HG03135 (cell line): ENCODE measurements at regions not wholly inside any gene's neighbourhood (a gene's known extent, or its start where the extent isn't known, plus 50 kb on each side); places are given as distances from the start of the nearest gene placed in this dataset.
"Not testable (repeated sequence)": the region's sequence is repeated elsewhere in the genome, so short reads cannot be mapped to it uniquely, and the experiment has no call there.

Experiments used
- ATAC-seq: cut with Tn5 transposase; IDR thresholded peaks from one replicate; pipeline ENCODE4 v1.9.1; 2021; ENCODE audit warnings: mild to moderate bottlenecking, moderate library complexity; ENCODE audit not compliant: unreplicated experiment

DNA sequence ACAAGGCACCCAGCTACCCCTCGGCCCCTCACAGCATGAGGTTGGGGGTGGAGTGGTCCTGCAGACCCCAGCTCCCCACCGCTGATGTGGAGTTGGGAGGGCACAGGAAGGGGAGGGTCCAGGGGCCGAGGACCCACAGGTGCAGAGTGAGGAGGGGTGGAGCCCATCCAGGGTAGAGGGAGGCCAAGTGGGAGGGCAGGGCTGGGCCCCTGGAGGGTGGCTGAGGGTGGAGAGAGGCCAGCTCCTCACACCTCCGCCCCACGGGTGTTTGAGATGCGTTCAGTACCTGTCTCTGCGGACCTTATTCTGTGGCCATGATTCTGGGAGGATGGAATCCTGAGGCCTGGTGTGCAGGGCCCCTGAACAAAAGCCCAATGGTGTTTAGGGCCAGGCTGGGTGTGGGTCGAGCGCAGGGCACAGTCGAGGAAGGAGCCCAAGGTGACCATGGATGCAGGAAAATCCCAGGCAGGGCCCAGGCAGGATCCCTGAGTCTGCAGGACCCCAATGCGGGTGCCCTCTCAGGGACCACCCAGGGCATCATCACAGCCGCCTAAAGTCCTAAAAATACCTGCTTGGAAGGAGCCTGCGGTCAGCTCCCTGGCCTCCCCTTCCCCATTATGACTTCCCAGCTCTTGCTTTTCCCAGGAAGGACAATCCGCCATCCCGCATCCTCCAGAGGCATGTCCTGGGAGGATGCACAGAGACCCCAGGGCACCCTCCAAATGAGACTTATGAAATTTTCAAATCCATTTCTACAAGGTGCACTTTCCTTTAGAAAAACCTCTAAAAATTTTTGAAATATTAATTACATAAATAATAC, 377.1 kb upstream of the SFSWAP start:
- no peak for ATAC-seq

DNA sequence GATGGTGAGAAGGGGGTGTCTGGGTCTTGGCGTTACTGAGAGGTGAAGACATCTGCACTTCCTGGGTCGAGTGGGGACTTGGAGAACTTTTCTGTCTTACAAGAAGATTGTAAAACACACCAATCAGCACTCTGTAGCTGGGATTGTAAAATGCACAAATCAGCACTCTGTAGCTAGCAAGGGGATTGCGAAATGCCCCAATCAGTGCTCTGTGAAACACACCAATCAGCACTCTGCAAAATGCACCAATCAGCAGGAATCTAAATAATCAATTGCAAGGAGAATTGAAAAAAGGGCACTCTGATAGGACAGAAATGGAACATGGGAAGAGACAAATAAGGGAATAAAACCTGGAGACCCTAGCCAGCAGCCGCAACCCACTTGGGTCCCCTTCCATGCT, 376.1 kb upstream of the SFSWAP start:
- no peak for ATAC-seq

DNA sequence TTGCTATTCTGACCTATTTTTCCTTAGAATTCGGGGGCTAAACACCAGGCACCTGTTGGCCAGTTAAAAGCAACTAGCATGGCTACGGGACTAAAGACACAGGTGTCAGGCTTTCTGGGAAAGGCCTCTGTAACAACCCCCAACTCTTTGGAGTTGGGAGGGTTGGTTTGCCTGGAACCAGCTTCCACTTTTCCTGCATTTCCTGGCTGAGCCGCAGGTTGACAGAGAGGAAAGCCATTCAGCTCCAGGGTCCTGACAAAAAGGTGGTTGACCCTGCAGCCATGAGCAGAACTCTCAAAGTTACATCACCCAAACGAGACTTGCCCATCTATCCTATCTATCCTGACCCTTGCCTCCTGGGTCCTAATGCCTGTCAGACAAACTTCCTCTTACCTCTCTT, 375.4 kb upstream of the SFSWAP start:
- ATAC-seq, result no peak

GRCh38 chr12:131337861-131338260, 373.0 kb upstream of the SFSWAP start:
- not testable (repeated sequence) for ATAC-seq

DNA sequence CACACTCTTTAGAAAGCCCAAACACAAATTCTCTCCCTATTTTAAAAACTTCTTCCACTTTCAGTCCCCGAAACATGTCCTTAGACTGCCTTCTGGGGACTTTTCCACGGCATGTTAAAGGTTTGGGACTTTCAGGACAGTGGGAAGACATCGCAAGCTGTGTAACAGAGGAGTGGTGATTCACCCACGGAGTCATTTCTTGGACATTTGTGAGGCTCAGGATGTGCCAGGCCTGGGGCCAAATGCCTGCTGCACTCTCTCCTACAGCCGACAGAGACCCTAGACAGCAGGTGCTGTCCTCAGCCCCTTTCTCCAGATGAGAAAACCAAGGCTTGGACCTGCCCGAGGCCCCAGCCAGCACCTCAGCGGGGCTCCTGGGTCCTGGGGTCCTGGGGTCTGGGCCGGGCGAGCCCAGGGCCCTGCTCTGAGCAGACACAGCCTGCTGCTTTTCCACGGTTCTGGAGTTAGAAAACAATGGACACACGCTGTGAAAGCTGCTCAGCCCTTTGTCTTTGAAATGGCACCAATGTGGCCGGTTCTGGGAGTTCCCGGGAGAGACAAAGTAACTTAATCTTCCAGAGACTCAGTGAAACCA, 370.2 kb upstream of the SFSWAP start:
- no peak for ATAC-seq

- not testable (repeated sequence) for ATAC-seq
Measured at GRCh38 chr12:131341608-131342007, 369.3 kb upstream of the SFSWAP start.

DNA sequence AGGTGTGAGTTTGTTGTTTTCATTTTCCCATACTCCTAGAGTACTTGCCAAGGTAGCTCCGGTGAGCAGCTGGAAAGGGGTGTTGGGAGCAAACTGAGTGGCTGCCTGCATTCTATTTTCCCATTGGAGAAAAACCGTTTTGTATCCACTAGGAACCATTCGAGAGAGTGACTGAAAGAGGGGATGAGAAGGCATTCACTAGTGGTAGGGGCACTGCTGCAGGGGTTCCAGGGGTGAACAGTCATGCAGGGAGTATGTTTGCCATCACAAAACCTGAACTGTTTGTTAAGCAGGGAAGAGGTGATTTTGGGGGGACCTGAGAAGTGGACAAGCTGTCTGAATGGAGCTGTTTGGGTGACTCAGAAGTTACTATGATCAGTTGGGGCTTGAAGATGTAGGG, 367.5 kb upstream of the SFSWAP start:
- not testable (repeated sequence) for ATAC-seq

DNA sequence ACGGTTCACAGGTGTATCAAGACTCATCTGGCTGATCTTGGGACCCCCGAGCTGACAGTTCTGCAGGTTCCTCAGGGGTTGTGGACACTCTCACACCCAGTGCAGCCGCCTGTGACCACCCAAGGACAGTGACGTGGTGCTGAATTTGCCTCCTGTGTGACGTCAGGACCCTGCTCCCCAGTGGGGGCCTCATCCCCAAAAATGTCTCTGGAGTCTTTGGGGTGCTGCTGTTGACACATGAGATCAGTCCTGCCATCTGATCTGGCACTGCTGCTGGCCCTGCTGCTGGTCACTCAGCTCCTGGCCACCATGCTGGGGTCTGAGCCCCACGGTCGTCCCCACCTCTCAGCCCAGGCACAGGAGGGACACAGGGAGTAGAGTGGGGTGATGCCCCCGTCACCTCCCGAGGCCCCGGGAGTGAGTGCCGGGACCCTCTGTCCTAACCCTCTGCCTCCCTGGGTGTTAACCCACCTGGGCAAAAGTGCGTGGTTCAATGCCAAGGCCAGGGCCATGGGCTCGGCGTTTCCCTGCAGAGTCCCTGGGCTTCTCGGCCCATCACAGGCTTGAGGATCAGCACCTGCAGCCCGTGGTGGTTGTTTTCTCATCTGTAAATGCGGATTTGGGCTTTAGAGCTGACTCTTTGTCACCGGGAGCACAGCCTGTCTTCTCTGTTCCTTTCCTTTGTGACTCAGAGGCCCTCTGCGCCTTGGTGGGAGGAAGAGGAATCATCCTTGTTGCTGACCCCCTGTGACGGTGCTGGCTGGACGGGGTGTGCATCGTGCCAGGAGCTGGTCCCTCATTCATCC, 366.0 kb upstream of the SFSWAP start:
- not testable (repeated sequence) for ATAC-seq

GRCh38 chr12:131345521-131346436, 365.1 kb upstream of the SFSWAP start:
- ATAC-seq, result no peak

DNA sequence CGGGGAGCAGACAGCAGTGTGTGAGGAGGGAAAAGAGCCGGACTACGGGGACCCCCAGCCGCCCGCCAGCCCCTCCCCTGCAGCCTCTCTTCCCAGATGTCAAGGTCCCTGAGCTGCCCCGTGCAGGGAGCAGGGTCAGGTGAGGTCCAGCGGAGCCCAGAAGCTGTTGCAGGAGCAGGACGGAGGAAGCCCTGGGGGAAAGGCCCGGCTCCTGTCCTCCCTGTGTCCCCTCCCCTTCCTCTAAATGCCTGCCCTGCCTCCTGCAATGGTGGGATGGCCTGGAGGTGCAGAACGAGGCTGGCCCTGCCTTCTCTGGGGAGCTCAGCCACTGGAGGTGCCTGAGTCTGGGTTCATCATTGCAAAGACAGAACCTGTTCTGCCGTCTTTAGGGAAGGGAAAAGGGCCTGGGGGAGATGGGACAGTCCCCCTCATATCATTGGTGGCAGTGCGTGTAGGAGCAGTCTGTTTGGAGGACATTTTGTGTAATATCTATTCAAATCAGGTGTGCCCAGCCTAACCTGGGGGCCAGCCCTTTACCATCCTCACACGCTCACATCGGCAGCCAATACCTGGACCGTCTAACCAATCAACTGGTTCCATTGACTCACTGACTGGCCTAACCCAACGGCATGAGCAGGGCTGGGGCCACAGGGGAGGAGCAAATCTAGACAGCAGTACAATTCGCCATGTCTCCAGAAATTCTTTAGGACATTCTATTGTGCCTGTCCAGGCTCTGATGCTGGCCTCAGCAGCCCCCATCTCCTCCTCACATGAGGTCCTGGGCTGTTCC, 364.1 kb upstream of the SFSWAP start:
- no peak for ATAC-seq

- ATAC-seq, result no peak
Measured at GRCh38 chr12:131347345-131347714, 363.6 kb upstream of the SFSWAP start.

GRCh38 chr12:131347732-131348131, 363.2 kb upstream of the SFSWAP start:
- no peak for ATAC-seq

- ATAC-seq, result no peak
Measured at GRCh38 chr12:131348231-131348630, 362.7 kb upstream of the SFSWAP start.

DNA sequence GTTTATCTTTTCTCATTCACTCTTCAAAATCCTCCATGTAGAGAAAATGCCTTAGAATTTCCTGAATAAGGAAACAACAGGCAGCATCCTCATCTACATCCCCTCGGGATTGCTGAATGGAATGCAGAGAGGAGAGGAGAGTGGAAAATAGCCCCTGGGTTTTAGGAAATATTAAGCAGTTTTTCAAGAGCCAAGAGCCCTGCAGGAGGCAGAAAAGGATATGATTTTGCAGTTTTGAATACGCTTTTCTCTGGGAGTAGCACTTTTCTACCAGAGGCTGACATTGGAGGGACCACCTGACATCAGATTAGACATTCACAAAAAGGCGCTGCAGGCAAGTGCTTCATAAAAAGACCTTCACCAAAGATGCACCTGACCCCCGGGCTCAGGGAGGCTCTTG, 362.2 kb upstream of the SFSWAP start:
- ATAC-seq, result no peak

GRCh38 chr12:131349397-131350127, 361.3 kb upstream of the SFSWAP start:
- ATAC-seq, result no peak

- ATAC-seq, result no peak
Measured at GRCh38 chr12:131350943-131351318, 360.0 kb upstream of the SFSWAP start.

GRCh38 chr12:131351319-131352028, 359.4 kb upstream of the SFSWAP start:
- no peak for ATAC-seq

DNA sequence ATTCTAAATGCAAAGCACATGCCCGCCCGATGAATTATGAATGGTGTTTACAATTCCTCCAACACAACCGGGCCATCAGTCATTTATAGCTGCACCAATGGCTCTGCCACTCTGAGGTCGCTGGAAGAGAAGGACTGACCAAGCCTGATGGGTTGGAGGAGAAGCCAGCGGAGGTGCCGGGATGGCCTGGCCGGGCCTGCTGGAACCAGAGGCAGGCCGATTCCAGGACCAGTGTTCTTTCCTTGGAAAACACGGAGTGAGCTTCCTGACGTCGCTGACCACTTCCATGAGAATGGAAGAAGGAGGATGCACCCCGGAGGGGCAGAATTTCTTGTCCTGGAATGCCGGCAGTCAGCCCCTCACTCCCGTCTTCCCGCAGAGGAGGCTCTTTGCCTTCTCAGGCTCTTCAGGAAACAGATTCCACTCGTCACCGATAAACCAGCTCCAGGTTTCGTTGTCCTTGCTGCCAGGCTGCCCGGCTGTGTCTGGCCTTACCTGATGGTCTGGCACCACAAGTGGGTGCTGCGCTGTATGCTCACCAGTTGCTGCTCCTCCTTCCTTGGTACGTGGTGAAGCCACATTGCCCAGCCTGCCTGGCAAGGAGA, 358.5 kb upstream of the SFSWAP start:
- no peak for ATAC-seq
